ENCODE measurements at regions not wholly inside any gene's neighbourhood (a gene's known extent, or its start where the extent isn't known, plus 50 kb on each side); places are given as distances from the start of the nearest gene placed in this dataset.

- TF ChIP-seq EP300 (IDR thresholded peaks at IDR 0.05) (no peak), POLR2AphosphoS5 (IDR thresholded peaks at IDR 0.05) (no peak)
These were observed 89.3 kb upstream of the TNC start for GRCh38 chr9:115207003-115207836.

Measured in upper lobe of left lung (tissue), 4 donors.